K562 (cell line): ENCODE measurements at regions not wholly inside any gene's neighbourhood (a gene's known extent, or its start where the extent isn't known, plus 50 kb on each side); places are given as distances from the start of the nearest gene placed in this dataset.

Source experiments
- ATAC-seq: fragments of 200-7000 bp; cut with Tn5 transposase; 3 replicates; pipeline ENCODE4 v1.9.1; 2020; ENCODE audit warnings: moderate library complexity
- BruUV-seq: library from RNA; stranded (reverse); fragments of 400-500 nt; replicated peaks from 2 replicates; lab custom pipeline; 2021; lab: Mats Ljungman, UMichigan
- CTCF ChIA-PET: fragments of 300-600 bp; formaldehyde crosslinking; extraction: SDS; loops from one replicate; lab custom pipeline; 2021; ENCODE audit warnings: low intra/inter-chr PET ratio; lab: Yijun Ruan, JAX
- POLR2A ChIA-PET: fragments of 300-600, 350-650 bp; sonication (Branson Sonifier 250); formaldehyde crosslinking; extraction: SDS; loops from one replicate; lab custom pipeline; 2021; ENCODE audit warnings: antibody characterized with exemption, inconsistent platforms; lab: Yijun Ruan, JAX
- DNase-seq, 4 experiments: peaks; one replicate each; pipeline versions ENCODE4 v3.0.0 to v3.0.0-alpha.2; 2011 to 2018; ENCODE audit warnings: low spot score in 3 of 4, mixed read lengths in 3 of 4; ENCODE audit errors: extremely low read depth in 1 of 4
- FAIRE-seq: peaks from 2 replicates; lab custom pipeline; 2011; peaks lifted over from hg19 to GRCh38; lab: Jason Lieb, UNC
- H2AFZ ChIP-seq: 2 replicates; pipeline ENCODE4 v1.6.0; 2011; ENCODE audit warnings: low read depth, low read length, control low read depth, inconsistent platforms
- H3K27ac ChIP-seq: fragments of 200-600 bp; 3 replicates; pipeline ENCODE4 v1.8.0; 2011; ENCODE audit warnings: low read depth, mild to moderate bottlenecking, control low read depth, inconsistent platforms, low read length, moderate library complexity, mixed read lengths; ENCODE audit errors: extremely low read depth
- H3K27me3 ChIP-seq, 2 experiments: fragments of 300-600 bp in 1 of 2; 2 replicates in 1 of 2; 3 replicates in 1 of 2; pipeline versions ENCODE4 v1.6.0 to v1.8.0; 2011; ENCODE audit warnings: inconsistent platforms in 2 of 2, low read length in 2 of 2, mild to moderate bottlenecking in 1 of 2, mixed read lengths in 1 of 2, moderate library complexity in 1 of 2; ENCODE audit not compliant: control insufficient read depth in 2 of 2, insufficient read depth in 2 of 2
- H3K36me3 ChIP-seq: fragments of 300-600 bp; 3 replicates; pipeline ENCODE4 v1.8.0; 2011; ENCODE audit warnings: mild to moderate bottlenecking, low read length, inconsistent platforms; ENCODE audit not compliant: control insufficient read depth, insufficient read depth
- H3K4me1 ChIP-seq, 2 experiments: fragments of 200-600 bp in 1 of 2; replicated peaks in 1 of 2; 2 replicates in 1 of 2; 3 replicates in 1 of 2; pipeline versions ENCODE4 v1.5.1 to v1.8.0; 2011; ENCODE audit warnings: inconsistent platforms in 2 of 2, low read length in 2 of 2, mild to moderate bottlenecking in 1 of 2, mixed read lengths in 1 of 2, moderate library complexity in 1 of 2; ENCODE audit not compliant: control insufficient read depth in 2 of 2, insufficient read depth in 2 of 2
- H3K4me2 ChIP-seq: 2 replicates; pipeline ENCODE4 v1.6.1; 2011; ENCODE audit warnings: low read length, control low read depth, inconsistent platforms, mixed read lengths; ENCODE audit not compliant: insufficient read depth
- H3K4me3 ChIP-seq: fragments of 200-600 bp; sonication (generic), shearing (Covaris generic); 2 replicates; pipeline ENCODE4 v1.5.1; 2016; ENCODE audit warnings: control low read depth, inconsistent platforms
- H3K79me2 ChIP-seq: fragments of 200-600 bp; 3 replicates; pipeline ENCODE4 v1.8.0; 2011; ENCODE audit warnings: low read length, inconsistent platforms; ENCODE audit not compliant: control insufficient read depth, insufficient read depth
- H3K9ac ChIP-seq, 2 experiments: 2 replicates each; pipeline versions ENCODE4 v1.6.0 to v1.6.1; 2011; ENCODE audit warnings: low read depth in 2 of 2, low read length in 2 of 2, control low read depth in 1 of 2, inconsistent platforms in 1 of 2, mild to moderate bottlenecking in 1 of 2, mixed read lengths in 1 of 2; ENCODE audit not compliant: insufficient read depth in 1 of 2
- H3K9me1 ChIP-seq: one replicate; pipeline ENCODE4 v1.6.0; 2011; ENCODE audit warnings: inconsistent platforms, mild to moderate bottlenecking, low read length, moderate library complexity; ENCODE audit not compliant: control insufficient read depth, insufficient read depth
- H3K9me3 ChIP-seq: replicated peaks from 2 replicates; pipeline ENCODE4 v1.5.1; 2011; ENCODE audit warnings: low read depth, low read length, inconsistent platforms; ENCODE audit not compliant: control insufficient read depth, insufficient read depth
- H4K20me1 ChIP-seq: replicated peaks from 2 replicates; pipeline ENCODE4 v1.6.1; 2011; ENCODE audit warnings: low read length, inconsistent platforms, mixed read lengths; ENCODE audit not compliant: control insufficient read depth, insufficient read depth
- CBX8 ChIP-seq: fragments of 200-600 bp; sonication (generic); IDR thresholded peaks from 2 replicates; pipeline ENCODE4 v1.6.1; 2012; ENCODE audit warnings: borderline replicate concordance, mixed run types, low read depth, mild to moderate bottlenecking, moderate library complexity, mixed read lengths, low read length, control low read depth, inconsistent platforms; ENCODE audit not compliant: poor library complexity, severe bottlenecking; ENCODE audit errors: extremely low read depth
- ESRRA ChIP-seq: fragments of 450-650 bp; IDR thresholded peaks from 2 replicates; pipeline ENCODE4 v1.6.1; 2014; ENCODE audit warnings: low read depth, mild to moderate bottlenecking, moderate library complexity, borderline replicate concordance
- KHSRP ChIP-seq: fragments of 450-650 bp; IDR thresholded peaks from 2 replicates; pipeline ENCODE4 v1.6.1; 2017
- MTA2 ChIP-seq: fragments of 450-650 bp; IDR thresholded peaks from 2 replicates; pipeline ENCODE4 v1.6.1; 2016; ENCODE audit warnings: low read depth
- MYNN ChIP-seq, 2 experiments: sonication (generic); formaldehyde crosslinking in 1 of 2; IDR thresholded peaks; 2 replicates each; pipeline versions ENCODE4 v1.5.0 to v1.6.1; 2016 to 2020; ENCODE audit warnings: antibody characterized with exemption in 1 of 2, missing genetic modification reagents in 1 of 2
- NCOA2 ChIP-seq, 2 experiments: fragments of 450-650 bp; IDR thresholded peaks; 2 replicates each; pipeline ENCODE4 v1.6.1; 2018; ENCODE audit warnings: mild to moderate bottlenecking in 2 of 2, moderate library complexity in 1 of 2; ENCODE audit not compliant: partially characterized antibody in 2 of 2
- TEAD4 ChIP-seq, 2 experiments: sonication (generic) in 1 of 2; formaldehyde crosslinking in 1 of 2; IDR thresholded peaks; 2 replicates each; pipeline versions ENCODE4 v1.6.1 to v1.8.0; 2012 to 2022; ENCODE audit warnings: borderline replicate concordance in 1 of 2, inconsistent platforms in 1 of 2, low read length in 1 of 2, mild to moderate bottlenecking in 1 of 2, missing genetic modification reagents in 1 of 2
- YY1 ChIP-seq, 3 experiments: IDR thresholded peaks; 2 replicates each; pipeline ENCODE4 v1.6.1; 2011; ENCODE audit warnings: low read length in 2 of 3, mild to moderate bottlenecking in 2 of 3, moderate library complexity in 2 of 3, borderline replicate concordance in 1 of 3, control low read depth in 1 of 3, low read depth in 1 of 3; ENCODE audit not compliant: insufficient read depth in 3 of 3, insufficient replicate concordance in 2 of 3, control insufficient read depth in 1 of 3, insufficient read length in 1 of 3; ENCODE audit errors: extremely low read depth in 1 of 3
- ZBTB17 ChIP-seq: fragments of 450-650 bp; formaldehyde crosslinking; IDR thresholded peaks from 2 replicates; pipeline ENCODE4 v1.4.0; 2020; ENCODE audit warnings: mild to moderate bottlenecking
- ZNF133 ChIP-seq: fragments of 250-450 bp; sonication (Bioruptor Pico); IDR thresholded peaks from 2 replicates; pipeline ENCODE4 v1.4.0; 2020; ENCODE audit warnings: mild to moderate bottlenecking
- ZNF57 ChIP-seq: fragments of 450-650 bp; formaldehyde crosslinking; IDR thresholded peaks from 2 replicates; pipeline ENCODE4 v1.4.0; 2020; ENCODE audit warnings: mild to moderate bottlenecking, moderate library complexity
- WGBS: fragments of 100-300 bp; shearing (Covaris generic); methylation state at CpG from one replicate; pipeline ENCODE4 v1.1.6; 2016; ENCODE audit warnings: low coverage, mixed read lengths; ENCODE audit not compliant: insufficient coverage; ENCODE audit errors: missing lambda C conversion rate; 5-methylcytosine and 5-hydroxymethylcytosine counted together
- in situ Hi-C: fragments of 300-500 bp; cut with MboI; formaldehyde crosslinking; loops from 4 replicates; pipeline ENCODE4 v1.15.0; 2018; ENCODE audit warnings: inconsistent platforms, mixed read lengths
- intact Hi-C: fragments of 100-400 bp; cut with micrococcal nuclease; formaldehyde crosslinking; loops from 2 replicates; pipeline ENCODE4 v1.14.2; 2022
- TF ChIP-seq, protein P1 (sequence below): sonication (generic); formaldehyde crosslinking; IDR thresholded peaks from 2 replicates; pipeline ENCODE4 v1.5.0; 2020; ENCODE audit warnings: missing genetic modification reagents
- TF ChIP-seq, protein P2 (sequence below): fragments of 250-450 bp; sonication (Bioruptor Pico); IDR thresholded peaks from 2 replicates; pipeline ENCODE4 v1.5.0; 2022; ENCODE audit warnings: mild to moderate bottlenecking

DNA sequence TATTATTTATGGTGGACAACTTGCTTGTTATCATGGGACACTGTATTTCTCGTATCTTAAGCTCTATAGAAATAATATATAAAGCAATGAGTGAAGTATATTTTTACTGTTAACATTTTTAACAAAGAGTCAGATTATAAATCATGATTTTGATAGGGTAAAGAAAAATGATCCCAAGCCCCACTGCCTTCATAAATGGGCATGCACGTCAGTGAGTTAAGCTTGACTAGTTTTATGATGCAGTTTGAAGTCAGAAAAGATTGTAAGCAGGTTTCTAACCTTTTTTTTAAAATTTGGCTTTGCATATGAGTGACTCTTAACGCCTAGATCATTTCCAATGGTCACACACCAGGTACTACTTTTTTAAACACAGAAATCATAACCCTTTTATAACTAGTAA, 152.8 kb downstream of the GNAT3 start:
- POLR2A ChIA-PET = no interaction called here

More for the DNA sequence above, 152.8 kb downstream of the GNAT3 start:
- 0% methylated on average over 3 of the region's 3 CpGs for WGBS
- H4K20me1 ChIP-seq = no peaks in the 10 kb centered on the region
- no peaks in the 10 kb centered on the region; the same call in 1 of the 2 replicates for H3K9me3 ChIP-seq
- no peaks in the 10 kb centered on the region for H3K79me2 ChIP-seq
- no peak for TF ChIP-seq CBX8
- TF ChIP-seq ESRRA = no peak
- TF ChIP-seq TEAD4 (IDR thresholded peaks at IDR 0.05; ENCODE audit: low read length) = no peak
- no peak for TF ChIP-seq TEAD4 (CRISPR knock-in tag; IDR thresholded peaks at IDR 0.05; ENCODE audit: borderline replicate concordance)
- TF ChIP-seq ZNF57 = no peak
- no peak for TF ChIP-seq MTA2
- TF ChIP-seq ZBTB17 (CRISPR knock-in tag) = no peak
- TF ChIP-seq ZNF133 (CRISPR knock-in tag) = no peak
- no peak for TF ChIP-seq KHSRP
- no peak for TF ChIP-seq MYNN (IDR thresholded peaks at IDR 0.05)
- TF ChIP-seq MYNN (CRISPR knock-in tag; IDR thresholded peaks at IDR 0.05) = no peak
- TF ChIP-seq YY1 (IDR thresholded peaks at IDR 0.05; ENCODE audit: borderline replicate concordance in 1 of 3, control insufficient read depth in 1 of 3, extremely low read depth in 1 of 3, insufficient read depth in 3 of 3, insufficient read length in 1 of 3, insufficient replicate concordance in 2 of 3, low read depth in 1 of 3, low read length in 2 of 3) = no peak
- TF ChIP-seq, protein P1, sequence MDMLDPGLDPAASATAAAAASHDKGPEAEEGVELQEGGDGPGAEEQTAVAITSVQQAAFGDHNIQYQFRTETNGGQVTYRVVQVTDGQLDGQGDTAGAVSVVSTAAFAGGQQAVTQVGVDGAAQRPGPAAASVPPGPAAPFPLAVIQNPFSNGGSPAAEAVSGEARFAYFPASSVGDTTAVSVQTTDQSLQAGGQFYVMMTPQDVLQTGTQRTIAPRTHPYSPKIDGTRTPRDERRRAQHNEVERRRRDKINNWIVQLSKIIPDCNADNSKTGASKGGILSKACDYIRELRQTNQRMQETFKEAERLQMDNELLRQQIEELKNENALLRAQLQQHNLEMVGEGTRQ (CRISPR knock-in tag) = no peak
- TF ChIP-seq, protein P2, sequence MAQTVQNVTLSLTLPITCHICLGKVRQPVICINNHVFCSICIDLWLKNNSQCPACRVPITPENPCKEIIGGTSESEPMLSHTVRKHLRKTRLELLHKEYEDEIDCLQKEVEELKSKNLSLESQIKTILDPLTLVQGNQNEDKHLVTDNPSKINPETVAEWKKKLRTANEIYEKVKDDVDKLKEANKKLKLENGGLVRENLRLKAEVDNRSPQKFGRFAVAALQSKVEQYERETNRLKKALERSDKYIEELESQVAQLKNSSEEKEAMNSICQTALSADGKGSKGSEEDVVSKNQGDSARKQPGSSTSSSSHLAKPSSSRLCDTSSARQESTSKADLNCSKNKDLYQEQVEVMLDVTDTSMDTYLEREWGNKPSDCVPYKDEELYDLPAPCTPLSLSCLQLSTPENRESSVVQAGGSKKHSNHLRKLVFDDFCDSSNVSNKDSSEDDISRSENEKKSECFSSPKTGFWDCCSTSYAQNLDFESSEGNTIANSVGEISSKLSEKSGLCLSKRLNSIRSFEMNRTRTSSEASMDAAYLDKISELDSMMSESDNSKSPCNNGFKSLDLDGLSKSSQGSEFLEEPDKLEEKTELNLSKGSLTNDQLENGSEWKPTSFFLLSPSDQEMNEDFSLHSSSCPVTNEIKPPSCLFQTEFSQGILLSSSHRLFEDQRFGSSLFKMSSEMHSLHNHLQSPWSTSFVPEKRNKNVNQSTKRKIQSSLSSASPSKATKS = no peak
- no peak for TF ChIP-seq NCOA2 (IDR thresholded peaks at IDR 0.05; ENCODE audit: partially characterized antibody in 2 of 2)
- intact Hi-C loops (no loop called here), in situ Hi-C loops (no loop called here)
- H3K27me3 ChIP-seq = no peaks in the 10 kb centered on the region
- H3K4me2 ChIP-seq = no peak overlapping the region
- no peak overlapping the region for H3K4me3 ChIP-seq
- DNase-seq = no peak
- no peaks in the 10 kb centered on the region for H3K36me3 ChIP-seq
- no peak overlapping the region for H3K27ac ChIP-seq
- no peaks in the 10 kb centered on the region for H3K4me1 ChIP-seq
- H3K9ac ChIP-seq = no peak overlapping the region
- FAIRE-seq = no peak
- no TSS peak for BruUV-seq
- H2AFZ ChIP-seq = no peak overlapping the region
- H3K9me1 ChIP-seq = no peaks in the 10 kb centered on the region
- ATAC-seq = no peak
- CTCF ChIA-PET = no interaction called here
